Mucosa of stomach (tissue), 1 donor: ENCODE measurements at regions not wholly inside any gene's neighbourhood (a gene's known extent, or its start where the extent isn't known, plus 50 kb on each side); places are given as distances from the start of the nearest gene placed in this dataset.

Experiments
- H3K27me3 ChIP-seq: one replicate; pipeline ENCODE4 v1.7.0; 2013; ENCODE audit warnings: mild to moderate bottlenecking, low read length; ENCODE audit not compliant: control insufficient read depth, insufficient read depth
- H3K36me3 ChIP-seq: one replicate; pipeline ENCODE4 v1.7.0; 2013; ENCODE audit warnings: low read length; ENCODE audit not compliant: control insufficient read depth, insufficient read depth
- H3K4me1 ChIP-seq: one replicate; pipeline ENCODE4 v1.7.0; 2013; ENCODE audit warnings: mild to moderate bottlenecking, low read length; ENCODE audit not compliant: control insufficient read depth, insufficient read depth
- H3K4me3 ChIP-seq: one replicate; pipeline ENCODE4 v1.7.0; 2013; ENCODE audit warnings: low read length
- H3K9ac ChIP-seq: one replicate; pipeline ENCODE4 v1.7.0; 2013; ENCODE audit warnings: mild to moderate bottlenecking, low read length, moderate library complexity
- H3K9me3 ChIP-seq: one replicate; pipeline ENCODE4 v1.7.0; 2013; ENCODE audit warnings: mild to moderate bottlenecking, low read length, moderate library complexity; ENCODE audit not compliant: control insufficient read depth
- donor health status: Pancreatic carcinoma.

GRCh38 chr21:16309250-16309971, 579.6 kb downstream of the USP25 start:
- Histone ChIP-seq H3K36me3 (no peaks in the 10 kb centered on the region), H3K27me3 (no peaks in the 10 kb centered on the region), H3K9ac (no peak overlapping the region), H3K9me3 (no peaks in the 10 kb centered on the region), H3K4me1 (no peaks in the 10 kb centered on the region), H3K4me3 (no peak overlapping the region)

DNA sequence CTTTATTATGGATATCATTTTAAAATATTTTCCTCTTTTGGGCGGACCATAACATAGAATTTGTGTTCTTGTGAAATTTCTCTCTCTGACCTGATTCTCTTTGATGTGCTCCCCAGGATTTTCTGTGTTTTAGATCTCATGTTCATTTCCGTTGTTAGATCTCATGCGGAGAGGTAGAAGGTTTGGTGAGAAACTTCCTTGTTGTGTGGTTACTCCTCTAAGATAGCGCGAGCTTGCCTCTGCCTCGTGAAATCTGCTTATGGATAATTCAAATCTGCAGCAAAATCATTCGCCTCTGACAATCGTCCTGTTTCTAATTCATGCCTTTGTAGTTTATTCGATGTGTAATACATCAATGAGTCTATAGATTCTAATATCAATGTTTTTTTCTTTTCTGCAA, 580.4 kb downstream of the USP25 start:
- Histone ChIP-seq H3K27me3 (no peaks in the 10 kb centered on the region), H3K4me3 (no peak overlapping the region), H3K4me1 (no peaks in the 10 kb centered on the region), H3K9me3 (no peaks in the 10 kb centered on the region), H3K36me3 (no peaks in the 10 kb centered on the region), H3K9ac (no peak overlapping the region)

DNA sequence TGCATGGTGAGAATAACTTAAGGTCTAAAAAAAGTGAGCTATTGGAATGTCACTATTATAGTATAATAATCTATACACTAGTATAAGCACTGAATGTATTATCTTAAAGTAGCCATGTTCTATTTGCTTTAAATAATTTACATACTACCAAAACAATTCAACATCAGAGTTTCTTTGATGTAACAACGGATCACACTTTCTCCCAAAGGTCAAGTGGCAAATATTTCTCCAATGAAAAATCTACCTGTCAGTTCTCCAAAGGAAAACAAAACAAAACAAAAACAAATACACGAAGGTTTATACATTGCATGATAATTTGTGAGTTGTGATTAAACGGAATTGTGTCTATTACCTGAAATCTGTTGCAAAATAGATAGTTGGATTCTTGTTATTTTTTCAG, 581.4 kb downstream of the USP25 start:
- no peaks in the 10 kb centered on the region for H3K4me1 ChIP-seq
- H3K9me3 ChIP-seq = no peaks in the 10 kb centered on the region
- no peak overlapping the region for H3K4me3 ChIP-seq
- H3K9ac ChIP-seq = no peak overlapping the region
- no peaks in the 10 kb centered on the region for H3K27me3 ChIP-seq
- no peaks in the 10 kb centered on the region for H3K36me3 ChIP-seq

DNA sequence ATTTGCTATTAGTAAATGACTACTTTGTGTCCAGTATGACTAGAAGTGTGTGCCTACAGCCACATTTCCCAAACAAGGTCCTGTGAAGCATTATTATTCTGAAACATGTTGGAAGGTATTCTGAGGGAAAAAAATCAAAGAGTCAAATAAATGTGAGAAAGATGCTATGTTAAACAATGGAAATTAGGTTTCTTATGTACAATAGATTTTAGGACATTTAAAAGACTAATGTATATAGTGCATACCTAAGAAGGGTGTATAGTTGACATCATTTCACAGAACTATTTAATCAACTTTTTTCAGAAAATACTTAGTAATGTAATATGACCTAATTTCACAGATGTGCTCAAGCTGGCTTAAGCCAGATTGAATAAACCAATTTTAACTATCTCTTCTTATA, 582.5 kb downstream of the USP25 start:
- Histone ChIP-seq H3K9ac (no peak overlapping the region), H3K4me3 (no peak overlapping the region), H3K27me3 (no peaks in the 10 kb centered on the region), H3K36me3 (no peaks in the 10 kb centered on the region), H3K9me3 (no peaks in the 10 kb centered on the region), H3K4me1 (no peaks in the 10 kb centered on the region)

DNA sequence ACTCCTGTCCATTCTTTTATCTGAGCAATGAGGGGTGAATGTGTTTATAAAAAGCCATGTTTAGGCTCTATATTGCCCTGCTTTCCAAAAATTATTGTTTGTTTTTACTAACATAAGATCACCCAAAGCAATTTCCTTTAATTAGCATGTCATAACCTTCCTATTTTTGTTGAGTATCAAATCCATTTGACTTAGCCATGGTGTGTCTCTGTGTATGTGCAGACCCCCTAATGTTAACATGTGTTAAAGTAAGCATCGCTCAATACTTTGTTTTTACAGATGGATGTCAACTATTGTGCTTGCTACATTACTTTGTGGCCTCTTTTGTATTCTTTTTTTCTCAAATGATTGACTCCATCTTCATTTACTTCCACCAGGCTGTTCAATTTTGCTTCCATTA, 585.4 kb downstream of the USP25 start:
- H3K4me3 ChIP-seq = no peak overlapping the region
- H3K9me3 ChIP-seq = no peaks in the 10 kb centered on the region
- H3K27me3 ChIP-seq = no peaks in the 10 kb centered on the region
- no peaks in the 10 kb centered on the region for H3K4me1 ChIP-seq
- no peaks in the 10 kb centered on the region for H3K36me3 ChIP-seq
- H3K9ac ChIP-seq = no peak overlapping the region

DNA sequence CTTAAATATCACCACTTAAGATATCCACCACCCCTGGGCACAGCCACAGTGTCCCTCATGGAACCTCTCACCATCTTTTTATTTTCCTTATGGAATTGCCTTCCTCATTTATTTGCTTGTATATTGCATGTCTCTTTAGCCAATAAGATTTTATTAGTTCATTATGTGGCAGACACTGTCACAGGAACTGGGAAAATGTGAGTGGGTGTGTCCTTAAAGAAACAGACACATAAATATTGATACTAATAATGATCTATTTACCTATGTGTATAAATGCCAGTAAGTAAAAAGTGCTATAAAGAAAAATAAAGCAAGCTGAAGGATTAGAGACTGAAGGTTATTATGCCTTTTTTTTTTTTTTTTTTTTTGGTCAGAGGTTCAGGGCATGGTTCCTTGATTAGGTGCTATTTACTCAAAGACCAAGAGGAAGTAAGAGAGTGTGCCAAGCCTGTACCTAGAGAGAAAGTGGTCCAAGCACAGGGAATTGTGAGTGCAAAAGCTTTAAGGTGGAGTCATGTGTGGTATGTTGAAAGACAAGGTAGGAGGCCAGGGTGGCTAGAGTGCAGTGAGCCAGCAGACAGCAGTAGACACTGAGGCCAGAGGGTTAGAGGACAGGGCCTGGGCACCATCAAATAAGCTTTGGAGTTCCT, 589.0 kb downstream of the USP25 start:
- Histone ChIP-seq H3K9ac (no peak overlapping the region), H3K4me1 (no peaks in the 10 kb centered on the region), H3K9me3 (no peaks in the 10 kb centered on the region)

DNA sequence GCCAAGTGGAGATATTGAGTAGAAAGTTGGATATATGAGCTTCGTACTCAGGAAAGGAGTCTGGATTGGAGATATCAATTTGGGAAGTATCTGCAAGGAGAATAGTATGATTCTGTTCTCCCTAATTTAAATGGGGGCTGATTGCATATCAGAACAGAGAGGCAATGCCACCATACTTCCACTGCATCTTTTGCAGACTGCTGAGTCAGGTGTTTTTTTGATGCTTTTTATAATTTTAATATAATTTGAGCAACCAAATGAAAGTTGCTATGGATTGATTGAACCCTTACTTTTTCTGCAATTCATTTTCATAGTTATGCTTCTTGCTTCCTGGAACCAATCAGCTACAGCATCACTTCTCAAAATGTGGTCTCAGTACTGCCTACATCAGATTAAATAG, 590.3 kb downstream of the USP25 start:
- Histone ChIP-seq H3K4me3 (no peak overlapping the region), H3K4me1 (no peaks in the 10 kb centered on the region), H3K9ac (no peak overlapping the region)

More for the DNA sequence above, 589.0 kb downstream of the USP25 start:
- H3K36me3 ChIP-seq = no peaks in the 10 kb centered on the region
- no peaks in the 10 kb centered on the region for H3K27me3 ChIP-seq
- no peak overlapping the region for H3K4me3 ChIP-seq

GRCh38 chr21:16322454-16322853, 592.7 kb downstream of the USP25 start:
- H3K27me3 ChIP-seq = no peaks in the 10 kb centered on the region
- H3K4me3 ChIP-seq = no peak overlapping the region
- no peaks in the 10 kb centered on the region for H3K36me3 ChIP-seq
- H3K4me1 ChIP-seq = no peaks in the 10 kb centered on the region
- no peak overlapping the region for H3K9ac ChIP-seq
- no peaks in the 10 kb centered on the region for H3K9me3 ChIP-seq

More for the DNA sequence above, 590.3 kb downstream of the USP25 start:
- Histone ChIP-seq H3K36me3 (no peaks in the 10 kb centered on the region), H3K27me3 (no peaks in the 10 kb centered on the region), H3K9me3 (no peaks in the 10 kb centered on the region)

DNA sequence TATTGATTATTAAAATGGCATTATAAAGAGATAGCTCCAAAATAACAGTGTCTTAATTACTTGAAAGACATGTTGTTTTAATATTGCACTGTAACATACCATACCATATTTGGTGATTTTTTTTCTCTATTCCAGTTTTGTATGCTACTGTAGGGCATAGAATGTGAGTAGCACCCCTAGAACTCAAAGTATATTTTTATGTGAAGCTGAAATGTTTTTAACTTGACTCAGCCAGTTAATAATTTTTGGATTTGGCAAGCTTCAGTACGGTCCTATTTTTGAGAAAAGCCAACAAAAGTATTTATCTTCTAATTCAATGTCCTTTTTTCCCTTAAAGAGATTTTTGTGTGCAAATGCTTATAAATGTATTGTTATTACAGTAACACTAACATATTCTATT, 593.8 kb downstream of the USP25 start:
- Histone ChIP-seq H3K27me3 (no peaks in the 10 kb centered on the region), H3K9me3 (no peaks in the 10 kb centered on the region), H3K36me3 (no peaks in the 10 kb centered on the region), H3K9ac (no peak overlapping the region), H3K4me3 (no peak overlapping the region), H3K4me1 (no peaks in the 10 kb centered on the region)

DNA sequence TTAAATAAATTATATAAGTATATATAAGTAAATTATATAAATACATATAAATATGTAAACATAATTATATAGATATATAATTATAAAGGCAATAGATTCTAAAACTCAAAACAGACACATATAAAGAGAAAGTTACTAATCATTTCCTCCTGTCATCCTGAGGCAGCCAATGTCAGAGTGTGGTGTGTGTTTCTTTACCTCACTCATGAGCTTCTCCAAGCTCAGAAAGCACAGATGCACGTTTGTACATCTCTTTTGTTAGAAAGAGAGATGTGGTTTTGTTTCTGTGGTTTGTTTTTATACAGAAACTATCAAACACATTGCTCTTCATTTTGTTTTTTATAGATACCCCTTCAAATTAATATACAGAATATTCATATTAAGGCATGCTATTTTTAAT, 594.8 kb downstream of the USP25 start:
- H3K4me3 ChIP-seq = no peak overlapping the region

DNA sequence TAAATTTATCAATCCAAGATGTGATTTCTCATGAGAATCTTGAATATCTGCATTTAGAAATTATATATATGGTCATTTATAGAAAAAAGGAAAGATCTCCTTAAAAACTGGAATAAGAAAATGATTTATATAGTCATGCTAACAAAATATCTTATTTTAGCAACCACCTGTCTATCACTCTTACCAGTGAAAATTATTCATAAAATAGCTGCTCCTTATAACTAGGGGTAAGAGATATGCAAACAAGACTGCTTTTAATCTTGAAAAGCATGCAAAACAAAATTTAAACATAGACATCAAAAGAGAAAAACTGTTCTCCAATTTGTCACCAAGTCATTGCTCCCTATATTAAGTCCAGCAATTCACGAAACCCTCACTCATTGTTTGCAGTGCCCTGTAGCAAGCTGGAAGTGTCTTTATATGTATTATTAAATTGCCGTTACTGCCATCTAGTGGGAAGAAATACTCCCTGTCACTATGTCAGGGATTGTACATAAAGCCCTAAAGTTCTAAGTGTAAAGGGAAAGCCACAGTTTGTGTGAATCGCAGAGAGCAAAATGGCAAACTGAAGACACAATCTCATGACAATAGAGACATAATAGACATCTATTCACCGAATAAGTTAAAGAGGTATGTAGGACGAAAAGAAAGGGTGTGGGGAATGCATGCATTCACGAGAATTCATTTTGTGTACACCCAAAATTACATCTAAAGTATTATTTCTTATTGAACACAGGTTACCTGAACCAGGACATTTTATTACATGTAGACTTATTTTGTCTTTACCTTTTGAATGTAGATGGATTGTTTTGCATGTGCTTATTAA, 600.5 kb downstream of the USP25 start:
- Histone ChIP-seq H3K4me3 (no peak overlapping the region), H3K4me1 (no peaks in the 10 kb centered on the region), H3K36me3 (no peaks in the 10 kb centered on the region), H3K27me3 (no peaks in the 10 kb centered on the region), H3K9me3 (no peaks in the 10 kb centered on the region), H3K9ac (no peak overlapping the region)

More for the DNA sequence above, 594.8 kb downstream of the USP25 start:
- no peak overlapping the region for H3K9ac ChIP-seq
- no peaks in the 10 kb centered on the region for H3K36me3 ChIP-seq
- no peaks in the 10 kb centered on the region for H3K9me3 ChIP-seq
- H3K4me1 ChIP-seq = no peaks in the 10 kb centered on the region
- no peaks in the 10 kb centered on the region for H3K27me3 ChIP-seq

DNA sequence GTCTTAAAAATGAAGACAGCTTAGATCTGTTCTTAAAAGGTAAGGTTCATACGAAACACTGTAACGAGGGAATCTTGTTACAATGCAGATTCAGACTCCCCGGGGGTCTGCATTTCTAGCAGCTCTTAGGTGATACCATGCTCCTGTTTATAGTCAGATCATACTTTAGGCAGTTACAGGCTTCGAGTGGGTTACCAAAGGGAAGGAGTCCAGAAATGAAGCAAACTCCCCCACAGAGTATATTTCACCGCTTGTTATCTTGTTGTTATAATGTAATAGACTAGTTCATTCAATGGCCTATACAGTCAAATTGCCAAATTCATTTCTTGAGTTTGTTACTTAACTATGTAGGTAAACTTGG, 601.1 kb downstream of the USP25 start:
- no peak overlapping the region for H3K4me3 ChIP-seq
- H3K27me3 ChIP-seq = no peaks in the 10 kb centered on the region
- no peak overlapping the region for H3K9ac ChIP-seq
- no peaks in the 10 kb centered on the region for H3K4me1 ChIP-seq
- no peaks in the 10 kb centered on the region for H3K36me3 ChIP-seq
- no peaks in the 10 kb centered on the region for H3K9me3 ChIP-seq
